Neural progenitor cell (in vitro differentiated cells): ENCODE measurements at regions not wholly inside any gene's neighbourhood (a gene's known extent, or its start where the extent isn't known, plus 50 kb on each side); places are given as distances from the start of the nearest gene placed in this dataset.
A peak's percentile ranks its signal among the peaks of the same experiment; 100 is the strongest.

Experiments used
- DNase-seq: peaks from one replicate; pipeline ENCODE4 v3.0.0-alpha.2; 2016; ENCODE audit warnings: low spot score
- H2AFZ ChIP-seq: fragments of 200-600 bp; sonication (generic); replicated peaks from 2 replicates; pipeline ENCODE4 v1.6.1; 2016; ENCODE audit warnings: antibody characterized with exemption
- H3F3A ChIP-seq: fragments of 200-600 bp; sonication (generic); 2 replicates; pipeline ENCODE4 v1.6.1; 2016; ENCODE audit warnings: antibody characterized with exemption, low read depth
- H3K27ac ChIP-seq: fragments of 200-600 bp; sonication (generic); 2 replicates; pipeline ENCODE4 v1.5.1; 2016; ENCODE audit warnings: mild to moderate bottlenecking
- H3K27me3 ChIP-seq: fragments of 200-600 bp; sonication (generic); 2 replicates; pipeline ENCODE4 v1.6.1; 2016; ENCODE audit warnings: mild to moderate bottlenecking, moderate library complexity
- H3K36me3 ChIP-seq: fragments of 200-600 bp; sonication (generic); 2 replicates; pipeline ENCODE4 v1.5.1; 2016
- H3K4me1 ChIP-seq: fragments of 200-600 bp; sonication (generic); 2 replicates; pipeline ENCODE4 v1.6.1; 2016; ENCODE audit warnings: mixed run types
- H3K4me2 ChIP-seq: fragments of 200-600 bp; sonication (generic); 2 replicates; pipeline ENCODE4 v1.6.1; 2016
- H3K4me3 ChIP-seq: fragments of 200-600 bp; sonication (generic); 2 replicates; pipeline ENCODE4 v1.5.1; 2016
- H3K79me2 ChIP-seq: fragments of 200-600 bp; sonication (generic); 2 replicates; pipeline ENCODE4 v1.6.1; 2016; ENCODE audit warnings: low read depth
- H3K9ac ChIP-seq: fragments of 200-600 bp; sonication (generic); 2 replicates; pipeline ENCODE4 v1.6.1; 2016
- H3K9me3 ChIP-seq: fragments of 200-600 bp; sonication (generic); 2 replicates; pipeline ENCODE4 v1.5.1; 2016; ENCODE audit warnings: low read depth
- H4K20me1 ChIP-seq: fragments of 200-600 bp; sonication (generic); 2 replicates; pipeline ENCODE4 v1.6.1; 2016; ENCODE audit warnings: low read depth
- H3K27ac Mint-ChIP-seq: 3 replicates; pipeline ENCODE4 v1.8.0; 2021; ENCODE audit warnings: mixed read lengths
- H3K27me3 Mint-ChIP-seq: 2 replicates; pipeline ENCODE4 v1.8.0; 2022; ENCODE audit warnings: low read depth, mild to moderate bottlenecking, inconsistent platforms, moderate library complexity, mixed read lengths; ENCODE audit not compliant: insufficient read depth
- H3K36me3 Mint-ChIP-seq: 3 replicates; pipeline ENCODE4 v1.8.0; 2021; ENCODE audit warnings: mixed read lengths
- H3K4me1 Mint-ChIP-seq: 3 replicates; pipeline ENCODE4 v1.8.0; 2021; ENCODE audit warnings: mixed read lengths
- H3K4me3 Mint-ChIP-seq: 3 replicates; pipeline ENCODE4 v1.8.0; 2021; ENCODE audit warnings: mild to moderate bottlenecking, moderate library complexity, mixed read lengths
- H3K9me3 Mint-ChIP-seq: 3 replicates; pipeline ENCODE4 v1.8.0; 2020; ENCODE audit warnings: mixed read lengths
- EZH2 ChIP-seq: fragments of 200-600 bp; sonication (generic); IDR thresholded peaks from 2 replicates; pipeline ENCODE4 v1.6.1; 2017; ENCODE audit warnings: antibody characterized with exemption, mild to moderate bottlenecking, moderate library complexity
- EZH2phosphoT487 ChIP-seq: fragments of 200-600 bp; sonication (generic); IDR thresholded peaks from 2 replicates; pipeline ENCODE4 v1.6.1; 2017; ENCODE audit warnings: antibody characterized with exemption
- TF ChIP-seq, protein P1 (sequence below): fragments of 200-600 bp; sonication (generic); IDR thresholded peaks from 2 replicates; pipeline ENCODE4 v1.5.1; 2017; ENCODE audit warnings: antibody characterized with exemption, mild to moderate bottlenecking

DNA sequence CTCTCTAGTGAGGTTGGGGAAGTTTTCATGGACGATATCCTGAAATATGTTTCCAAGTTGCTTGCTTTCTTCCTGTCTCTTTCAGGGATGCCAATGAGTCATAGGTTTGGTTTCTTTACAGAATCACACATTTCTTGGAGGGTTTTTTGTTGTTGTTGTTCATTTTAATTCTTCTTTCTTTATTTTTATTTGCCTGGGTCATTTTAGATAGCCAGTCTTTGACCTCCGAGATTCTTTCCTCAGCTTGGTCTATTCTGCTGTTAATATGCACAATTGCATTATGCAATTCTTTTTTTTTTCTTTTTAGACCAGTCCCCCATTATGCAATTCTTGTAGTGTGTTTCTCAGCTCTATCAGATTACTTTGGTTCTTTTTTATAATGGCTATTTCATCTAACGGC, 338.9 kb downstream of the AEBP2 start:
- H3K4me1 Mint-ChIP-seq: peaks cover 2% of the 10 kb centered on the region
- Histone ChIP-seq H3F3A (no peaks in the 10 kb centered on the region), H3K4me3 (no peak overlapping the region), H3K36me3 (no peaks in the 10 kb centered on the region), H2AFZ (no peak overlapping the region), H3K4me1 (peaks cover 13% of the 10 kb centered on the region), H3K9ac (no peak overlapping the region), H3K9me3 (no peaks in the 10 kb centered on the region), H3K79me2 (no peaks in the 10 kb centered on the region), H3K4me2 (no peak overlapping the region), H3K27ac (no peak overlapping the region), H3K27me3 (no peaks in the 10 kb centered on the region), H4K20me1 (no peaks in the 10 kb centered on the region)
- DNase-seq: no peak
- no peak overlapping the region for H3K27ac Mint-ChIP-seq
- H3K4me3 Mint-ChIP-seq: no peak overlapping the region
- H3K27me3 Mint-ChIP-seq: peaks cover 3% of the 10 kb centered on the region
- H3K9me3 Mint-ChIP-seq: peaks cover 4% of the 10 kb centered on the region
- TF ChIP-seq EZH2phosphoT487: no peak
- TF ChIP-seq, protein P1, sequence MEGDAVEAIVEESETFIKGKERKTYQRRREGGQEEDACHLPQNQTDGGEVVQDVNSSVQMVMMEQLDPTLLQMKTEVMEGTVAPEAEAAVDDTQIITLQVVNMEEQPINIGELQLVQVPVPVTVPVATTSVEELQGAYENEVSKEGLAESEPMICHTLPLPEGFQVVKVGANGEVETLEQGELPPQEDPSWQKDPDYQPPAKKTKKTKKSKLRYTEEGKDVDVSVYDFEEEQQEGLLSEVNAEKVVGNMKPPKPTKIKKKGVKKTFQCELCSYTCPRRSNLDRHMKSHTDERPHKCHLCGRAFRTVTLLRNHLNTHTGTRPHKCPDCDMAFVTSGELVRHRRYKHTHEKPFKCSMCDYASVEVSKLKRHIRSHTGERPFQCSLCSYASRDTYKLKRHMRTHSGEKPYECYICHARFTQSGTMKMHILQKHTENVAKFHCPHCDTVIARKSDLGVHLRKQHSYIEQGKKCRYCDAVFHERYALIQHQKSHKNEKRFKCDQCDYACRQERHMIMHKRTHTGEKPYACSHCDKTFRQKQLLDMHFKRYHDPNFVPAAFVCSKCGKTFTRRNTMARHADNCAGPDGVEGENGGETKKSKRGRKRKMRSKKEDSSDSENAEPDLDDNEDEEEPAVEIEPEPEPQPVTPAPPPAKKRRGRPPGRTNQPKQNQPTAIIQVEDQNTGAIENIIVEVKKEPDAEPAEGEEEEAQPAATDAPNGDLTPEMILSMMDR: no peak
- TF ChIP-seq EZH2: no peak
- peaks cover 1% of the 10 kb centered on the region for H3K36me3 Mint-ChIP-seq

DNA sequence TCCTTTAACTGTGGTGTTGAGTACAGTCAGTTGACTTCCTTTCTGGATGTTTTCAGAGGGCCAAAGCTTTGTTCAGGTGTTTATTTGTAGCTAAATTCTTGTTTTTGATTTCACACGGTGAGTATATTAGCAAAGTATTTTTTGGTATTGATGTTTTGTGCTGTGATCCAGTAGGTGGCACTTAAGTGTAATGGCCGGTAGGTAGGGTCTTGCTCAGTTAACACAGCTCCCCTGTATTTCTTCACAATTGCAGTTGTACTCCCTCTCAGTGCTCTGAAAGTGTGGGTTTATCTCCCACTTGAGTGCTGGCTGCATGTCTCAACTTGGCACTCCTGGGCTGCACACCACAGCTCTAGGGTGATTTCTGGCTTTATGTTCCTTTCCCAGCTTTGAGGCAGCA, 339.5 kb downstream of the AEBP2 start:
- peaks cover 3% of the 10 kb centered on the region for H3K27me3 Mint-ChIP-seq
- Histone ChIP-seq H3K4me2 (no peak overlapping the region), H4K20me1 (no peaks in the 10 kb centered on the region), H3K9ac (no peak overlapping the region), H3K9me3 (no peaks in the 10 kb centered on the region), H3K79me2 (no peaks in the 10 kb centered on the region), H3K4me1 (peaks cover 13% of the 10 kb centered on the region), H3K36me3 (no peaks in the 10 kb centered on the region), H3K4me3 (no peak overlapping the region), H2AFZ (peak overlapping the region; percentile 88), H3F3A (no peaks in the 10 kb centered on the region), H3K27ac (no peak overlapping the region), H3K27me3 (no peaks in the 10 kb centered on the region)
- H3K4me3 Mint-ChIP-seq: no peak overlapping the region
- DNase-seq: no peak
- peaks cover 3% of the 10 kb centered on the region for H3K4me1 Mint-ChIP-seq
- peaks cover 1% of the 10 kb centered on the region for H3K36me3 Mint-ChIP-seq
- no peak for TF ChIP-seq EZH2
- TF ChIP-seq, protein P1: no peak
- TF ChIP-seq EZH2phosphoT487: no peak
- H3K9me3 Mint-ChIP-seq: peaks cover 4% of the 10 kb centered on the region
- no peak overlapping the region for H3K27ac Mint-ChIP-seq

DNA sequence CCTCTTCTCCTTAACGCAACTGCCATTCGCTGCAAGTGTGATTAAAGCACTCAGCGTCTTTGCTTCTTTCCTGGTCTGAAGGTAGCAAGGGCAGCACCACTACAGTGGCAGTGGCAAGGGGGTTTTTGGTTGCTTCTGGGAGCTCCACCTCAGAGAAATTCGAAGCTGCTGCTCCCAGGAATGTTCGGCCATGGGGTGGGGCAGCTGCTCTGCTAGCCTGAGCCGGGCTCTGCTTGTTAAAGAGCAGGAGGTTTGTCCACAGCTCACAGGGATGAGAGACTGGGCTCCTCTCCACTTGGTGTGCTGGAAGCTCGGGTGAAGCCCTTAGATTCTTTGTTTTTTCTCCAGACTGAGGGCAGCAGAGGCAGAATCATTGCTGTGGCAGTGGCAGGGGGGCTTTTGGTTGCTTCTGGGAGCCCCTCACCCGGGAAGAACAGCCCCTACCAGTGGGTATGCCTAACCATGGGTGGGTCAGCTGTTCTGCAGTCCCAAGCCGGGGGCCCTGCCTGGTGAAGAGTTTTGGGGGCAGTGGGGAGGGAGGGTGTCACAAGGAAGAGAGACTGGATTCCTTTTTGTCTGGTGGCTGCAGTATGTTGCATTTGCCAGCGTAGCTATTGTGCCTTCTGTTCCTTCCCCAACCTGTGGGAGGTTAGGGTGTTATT, 340.2 kb downstream of the AEBP2 start:
- Histone ChIP-seq H3K4me1 (peaks cover 13% of the 10 kb centered on the region), H3K4me2 (no peak overlapping the region), H2AFZ (peak overlapping the region; percentile 88), H3K9me3 (no peaks in the 10 kb centered on the region), H3K9ac (no peak overlapping the region), H3K27ac (no peak overlapping the region), H4K20me1 (no peaks in the 10 kb centered on the region), H3K36me3 (no peaks in the 10 kb centered on the region), H3F3A (no peaks in the 10 kb centered on the region), H3K27me3 (no peaks in the 10 kb centered on the region), H3K79me2 (no peaks in the 10 kb centered on the region), H3K4me3 (no peak overlapping the region)
- Mint-ChIP-seq H3K4me1 (peaks cover 5% of the 10 kb centered on the region), H3K27ac (no peak overlapping the region), H3K36me3 (peaks cover 1% of the 10 kb centered on the region), H3K4me3 (no peak overlapping the region), H3K9me3 (peaks cover 4% of the 10 kb centered on the region), H3K27me3 (peaks cover 2% of the 10 kb centered on the region)
- peak; percentile 64 for DNase-seq
- no peak for TF ChIP-seq EZH2phosphoT487
- TF ChIP-seq, protein P1: no peak
- TF ChIP-seq EZH2: no peak
